Heart right ventricle (tissue), 16 donors: ENCODE measurements at regions not wholly inside any gene's neighbourhood (a gene's known extent, or its start where the extent isn't known, plus 50 kb on each side); places are given as distances from the start of the nearest gene placed in this dataset.

Experiments
- ATAC-seq, 8 donors: fragments of 200-7000 bp; cut with Tn5 transposase; one replicate each; pipeline ENCODE4 v1.9.1; 2020; ENCODE audit warnings: mild to moderate bottlenecking in 8 of 8, moderate library complexity in 8 of 8, moderate number of reproducible peaks in 1 of 8
- DNase-seq, 2 donors: peaks; one replicate each; pipeline ENCODE4 v3.0.0-alpha.2; 2020
- H3K27ac ChIP-seq, 10 donors: fragments of 200-600 bp; sonication (generic) in 2 of 10; one replicate each; pipeline versions ENCODE4 v1.5.0 to v1.8.0; 2020 to 2022; ENCODE audit warnings: mild to moderate bottlenecking in 3 of 10
- H3K27me3 ChIP-seq, 7 donors: fragments of 200-600 bp; one replicate each; pipeline ENCODE4 v1.8.0; 2021 to 2022; ENCODE audit warnings: mild to moderate bottlenecking in 2 of 7
- H3K36me3 ChIP-seq, 9 donors: fragments of 200-600 bp; sonication (generic) in 1 of 9; one replicate each; pipeline versions ENCODE4 v1.5.0 to v1.8.0; 2020 to 2022; ENCODE audit warnings: mild to moderate bottlenecking in 2 of 9
- H3K4me1 ChIP-seq, 9 donors: fragments of 200-600 bp; sonication (generic) in 1 of 9; one replicate each; pipeline versions ENCODE4 v1.5.0 to v1.8.0; 2020 to 2022; ENCODE audit warnings: mild to moderate bottlenecking in 4 of 9
- H3K4me3 ChIP-seq, 10 donors: fragments of 200-600 bp; sonication (generic) in 2 of 10; one replicate each; pipeline versions ENCODE4 v1.5.0 to v1.8.0; 2020 to 2022; ENCODE audit warnings: mild to moderate bottlenecking in 7 of 10, moderate library complexity in 2 of 10
- H3K9me3 ChIP-seq, 11 donors: fragments of 200-600 bp in 10 of 11; sonication (generic) in 2 of 11; one replicate each; pipeline versions ENCODE4 v1.5.0 to v1.8.0; 2013 to 2022; ENCODE audit warnings: mild to moderate bottlenecking in 2 of 11, control low read depth in 1 of 11, moderate library complexity in 1 of 11
- WGBS, 2 donors: extraction: QIAGEN DNeasy Blood & Tissue Kit; methylation state at CpG; one replicate each; pipeline ENCODE4 v1.1.7; 2013; ENCODE audit warnings: inconsistent platforms in 1 of 2; 5-methylcytosine and 5-hydroxymethylcytosine counted together
- intact Hi-C, 10 donors: fragments of 100-400 bp; cut with DNase I; formaldehyde crosslinking; loops; one replicate each; pipeline versions ENCODE4 v1.11.1 to v1.14.2; 2022
- TF ChIP-seq, protein P1 (sequence below), 9 donors: fragments of 200-600 bp; sonication (generic) in 2 of 9; IDR thresholded peaks; one replicate each; pipeline versions ENCODE4 v1.5.0 to v1.8.0; 2021 to 2022; ENCODE audit warnings: antibody characterized with exemption in 9 of 9, mild to moderate bottlenecking in 5 of 9, moderate library complexity in 1 of 9
- donor health status: Arrhythmogenic right ventricular cardiomyopathy.
- donor health status: ischemic (EF 13 %, LVEDD 7.1; RV severe dilation, severe dysfunction).
- donor health status: healthy with polysubstance abuse.
- donor health status: DM: no; HTN: yes; CAD: no.
- donor health status: DM: no; HTN: no; CAD: no.
- donor health status: ischemic (EF 25% LVEDD 6.9; RV normal size, moderate dysfunction).
- donor health status: ischemic (EF 25% LVEDD 5.7; RV mildly dilated, moderate dysfunction).
- donor health status: healthy.
- donor health status: DM: yes; HTN: yes; CAD: no.
- donor health status: Ischemic cardiomyopathy.
- donor health status: ischemic (EF 35%, LVEDD 5.7; RV mildly dilated, moderate dysfunction).
- donor health status: nonischemic (EF 11% LVEDD 7.7; RV severe dilation, severe dysfunction).
- donor health status: DM: yes; HTN: yes; CAD: no.
- donor health status: PGD.
- donor health status: ischemic (EF 29% LVEDD 5.4; RV normal size, mild dysfunction).
- donor health status: nonischemic (EF 23%, LVEDD 6.1; RV moderate dilation, normal function).

DNA sequence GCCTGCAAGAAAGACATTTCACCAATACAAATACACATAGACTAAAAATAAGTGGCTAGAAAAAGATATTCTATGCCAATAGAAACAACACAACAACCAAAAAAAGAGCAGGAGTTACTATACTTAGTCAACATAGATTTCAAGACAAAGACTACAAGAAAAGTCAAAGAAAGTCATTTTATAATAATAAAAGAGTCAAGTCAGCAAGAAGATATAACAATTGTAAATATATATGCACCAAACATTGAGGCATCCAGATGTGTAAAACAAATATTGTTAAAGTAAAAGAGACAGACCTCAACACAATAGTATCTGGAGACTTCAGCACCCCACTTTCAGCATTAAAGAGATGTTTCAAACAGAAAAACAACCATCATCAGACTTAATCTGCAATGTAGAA, 104.6 kb downstream of the AMY1C start:
- H3K4me1 ChIP-seq: no peaks in the 10 kb centered on the region
- no peaks in the 10 kb centered on the region for H3K36me3 ChIP-seq
- no peaks in the 10 kb centered on the region for H3K27me3 ChIP-seq
- H3K9me3 ChIP-seq: peaks cover 0 to 67% (median 4%) of the 10 kb centered on the region in 11 donors
- TF ChIP-seq, protein P1, sequence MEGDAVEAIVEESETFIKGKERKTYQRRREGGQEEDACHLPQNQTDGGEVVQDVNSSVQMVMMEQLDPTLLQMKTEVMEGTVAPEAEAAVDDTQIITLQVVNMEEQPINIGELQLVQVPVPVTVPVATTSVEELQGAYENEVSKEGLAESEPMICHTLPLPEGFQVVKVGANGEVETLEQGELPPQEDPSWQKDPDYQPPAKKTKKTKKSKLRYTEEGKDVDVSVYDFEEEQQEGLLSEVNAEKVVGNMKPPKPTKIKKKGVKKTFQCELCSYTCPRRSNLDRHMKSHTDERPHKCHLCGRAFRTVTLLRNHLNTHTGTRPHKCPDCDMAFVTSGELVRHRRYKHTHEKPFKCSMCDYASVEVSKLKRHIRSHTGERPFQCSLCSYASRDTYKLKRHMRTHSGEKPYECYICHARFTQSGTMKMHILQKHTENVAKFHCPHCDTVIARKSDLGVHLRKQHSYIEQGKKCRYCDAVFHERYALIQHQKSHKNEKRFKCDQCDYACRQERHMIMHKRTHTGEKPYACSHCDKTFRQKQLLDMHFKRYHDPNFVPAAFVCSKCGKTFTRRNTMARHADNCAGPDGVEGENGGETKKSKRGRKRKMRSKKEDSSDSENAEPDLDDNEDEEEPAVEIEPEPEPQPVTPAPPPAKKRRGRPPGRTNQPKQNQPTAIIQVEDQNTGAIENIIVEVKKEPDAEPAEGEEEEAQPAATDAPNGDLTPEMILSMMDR (IDR thresholded peaks at IDR 0.05): no peak
- ATAC-seq: no peak
- H3K4me3 ChIP-seq: no peak overlapping the region
- DNase-seq: no peak
- intact Hi-C loops: no loop called here
- no peak overlapping the region for H3K27ac ChIP-seq

DNA sequence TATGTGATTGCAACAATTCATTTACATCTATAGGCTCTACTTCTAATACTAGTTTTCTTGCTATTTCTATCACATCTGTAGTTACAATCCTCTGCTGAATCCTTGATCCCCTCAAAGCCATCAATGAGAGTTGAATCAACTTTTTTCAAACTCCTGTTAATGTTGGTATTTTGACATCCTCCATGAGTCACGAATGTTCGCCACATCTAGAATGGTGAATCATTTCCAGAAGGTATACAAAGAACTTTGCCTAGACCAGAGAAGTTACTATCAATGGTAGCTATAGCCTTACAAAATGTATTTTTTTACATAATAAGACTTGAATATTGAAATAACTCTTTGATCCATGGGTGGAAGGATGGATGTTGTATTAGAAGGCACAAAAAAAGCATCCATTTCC, 110.0 kb downstream of the AMY1C start:
- DNase-seq (no peak), ATAC-seq (no peak)
- WGBS, 2 donors: 79 to 87% methylated on average over 2 of the region's 2 CpGs
- H3K4me1 ChIP-seq: no peaks in the 10 kb centered on the region
- H3K36me3 ChIP-seq: no peaks in the 10 kb centered on the region
- H3K9me3 ChIP-seq: peaks cover 0 to 56% (median 4%) of the 10 kb centered on the region in 11 donors
- TF ChIP-seq, protein P1 (IDR thresholded peaks at IDR 0.05): no peak
- intact Hi-C loops: no loop called here
- no peak overlapping the region for H3K27ac ChIP-seq
- H3K27me3 ChIP-seq: no peaks in the 10 kb centered on the region
- H3K4me3 ChIP-seq: no peak overlapping the region

DNA sequence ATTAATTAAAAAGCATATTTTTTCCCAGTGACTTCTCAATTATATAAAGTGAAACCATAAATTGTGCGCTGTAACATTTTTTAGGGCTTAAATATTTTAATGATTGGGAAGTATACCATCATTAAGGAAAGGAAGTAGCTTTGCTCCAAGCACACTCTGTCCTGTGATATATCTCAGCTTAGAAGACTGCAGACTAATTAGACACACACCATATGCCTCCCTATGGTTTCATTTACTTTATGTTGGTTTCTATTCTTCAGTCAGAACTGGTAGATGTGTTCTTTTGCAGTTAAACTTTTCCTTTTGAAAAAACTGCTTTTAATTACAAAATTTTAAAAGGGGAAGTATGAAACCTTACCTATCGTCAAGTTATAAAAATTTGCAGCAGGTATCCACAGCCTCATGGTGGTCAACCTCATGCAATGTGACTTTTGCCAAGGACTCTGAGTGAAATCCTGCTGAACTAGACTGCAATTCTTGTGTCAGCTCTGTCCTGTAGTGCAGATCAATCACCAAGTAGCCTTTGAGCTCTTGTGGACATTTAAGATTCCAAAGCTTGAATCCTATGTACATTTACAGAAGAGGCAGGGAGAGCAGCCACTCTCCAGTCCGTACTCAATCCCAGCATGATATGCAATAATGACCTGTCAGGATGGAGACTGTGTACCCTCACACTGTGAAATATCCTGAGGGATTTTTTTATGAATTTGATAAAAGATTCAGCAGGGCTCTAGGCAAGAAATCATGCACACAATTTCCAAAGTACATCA, 149.1 kb downstream of the AMY1C start:
- H3K36me3 ChIP-seq: no peaks in the 10 kb centered on the region
- intact Hi-C loops: no loop called here
- no peaks in the 10 kb centered on the region for H3K4me1 ChIP-seq
- ATAC-seq (no peak), DNase-seq (no peak)
- no peak overlapping the region for H3K4me3 ChIP-seq
- TF ChIP-seq, protein P1 (IDR thresholded peaks at IDR 0.05): no peak
- H3K27ac ChIP-seq: no peak overlapping the region
- H3K9me3 ChIP-seq: peaks cover 0 to 4% (median 0%) of the 10 kb centered on the region in 11 donors
- 80 to 90% methylated on average over 3 of the region's 3 CpGs for WGBS, 2 donors
- H3K27me3 ChIP-seq: no peaks in the 10 kb centered on the region

DNA sequence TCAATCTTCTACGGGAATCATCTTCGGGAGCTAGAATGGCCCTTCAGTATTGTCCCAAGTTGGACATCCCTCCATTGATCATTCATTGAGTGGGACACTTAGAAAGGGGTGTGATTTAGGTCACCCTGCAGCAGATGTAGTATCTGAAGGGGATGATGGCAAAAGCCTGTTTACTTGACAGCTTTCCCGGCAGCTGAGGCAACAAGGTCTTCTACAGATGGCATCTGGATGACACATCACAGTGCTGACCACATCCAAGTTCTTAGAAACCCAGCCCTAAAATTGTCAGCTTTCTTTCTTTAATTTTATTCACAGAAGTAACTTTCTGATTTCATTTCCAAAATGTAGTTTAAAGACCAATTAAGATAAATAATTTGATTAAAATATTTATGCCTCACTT, 150.3 kb downstream of the AMY1C start:
- peaks cover 0 to 4% (median 0%) of the 10 kb centered on the region in 11 donors for H3K9me3 ChIP-seq
- H3K27ac ChIP-seq: no peak overlapping the region
- WGBS, 2 donors: 81 to 85% methylated on average over 3 of the region's 3 CpGs
- ATAC-seq: no peak
- no peak overlapping the region for H3K4me3 ChIP-seq
- no peaks in the 10 kb centered on the region for H3K4me1 ChIP-seq
- TF ChIP-seq, protein P1 (IDR thresholded peaks at IDR 0.05): no peak
- intact Hi-C loops: no loop called here
- H3K27me3 ChIP-seq: no peaks in the 10 kb centered on the region
- no peaks in the 10 kb centered on the region for H3K36me3 ChIP-seq
- no peak for DNase-seq
